KMS-11 (cell line): ENCODE measurements at regions not wholly inside any gene's neighbourhood (a gene's known extent, or its start where the extent isn't known, plus 50 kb on each side); places are given as distances from the start of the nearest gene placed in this dataset.

Experiments used
- H2AFZ ChIP-seq: fragments of 200-600 bp; sonication (generic); 2 replicates; pipeline ENCODE4 v1.6.1; 2016; ENCODE audit warnings: antibody characterized with exemption, mixed run types, low read depth
- H3K27ac ChIP-seq: fragments of 200-600 bp; sonication (generic); 2 replicates; pipeline ENCODE4 v1.6.1; 2016; ENCODE audit warnings: mild to moderate bottlenecking, mixed run types
- H3K27me3 ChIP-seq: fragments of 200-600 bp; sonication (generic); 2 replicates; pipeline ENCODE4 v1.6.1; 2017; ENCODE audit warnings: mild to moderate bottlenecking, low read depth, mixed run types, moderate library complexity; ENCODE audit not compliant: insufficient read depth
- H3K36me3 ChIP-seq: fragments of 200-600 bp; sonication (generic); 2 replicates; pipeline ENCODE4 v1.6.1; 2017; ENCODE audit warnings: mild to moderate bottlenecking, mixed run types; ENCODE audit not compliant: insufficient read depth
- H3K4me1 ChIP-seq: fragments of 200-600 bp; sonication (generic); 2 replicates; pipeline ENCODE4 v1.6.1; 2016; ENCODE audit warnings: mild to moderate bottlenecking, low read depth, mixed run types; ENCODE audit not compliant: poor library complexity, severe bottlenecking
- H3K4me2 ChIP-seq: fragments of 200-600 bp; sonication (generic); 2 replicates; pipeline ENCODE4 v1.7.0; 2016; ENCODE audit warnings: mild to moderate bottlenecking, mixed run types
- H3K4me3 ChIP-seq: fragments of 200-600 bp; sonication (generic); IDR thresholded peaks from 2 replicates; pipeline ENCODE4 v1.6.1; 2017; ENCODE audit warnings: low read depth, low read length, mixed read lengths; ENCODE audit not compliant: insufficient read depth
- H3K79me2 ChIP-seq: fragments of 200-600 bp; sonication (generic); 2 replicates; pipeline ENCODE4 v1.6.1; 2016; ENCODE audit warnings: low read depth, mixed run types; ENCODE audit not compliant: insufficient read depth
- H3K9ac ChIP-seq: fragments of 200-600 bp; sonication (generic); 2 replicates; pipeline ENCODE4 v1.6.1; 2016; ENCODE audit warnings: mild to moderate bottlenecking, mixed run types
- H4K20me1 ChIP-seq: fragments of 200-600 bp; sonication (generic); 2 replicates; pipeline ENCODE4 v1.6.1; 2016; ENCODE audit warnings: mild to moderate bottlenecking, mixed run types; ENCODE audit not compliant: insufficient read depth
- CTCF ChIP-seq: fragments of 200-600 bp; sonication (generic); conservative IDR thresholded peaks from 2 replicates; pipeline ENCODE4 v1.6.1; 2017; ENCODE audit warnings: low read depth, mild to moderate bottlenecking, antibody characterized with exemption, low read length, moderate library complexity, mixed read lengths

DNA sequence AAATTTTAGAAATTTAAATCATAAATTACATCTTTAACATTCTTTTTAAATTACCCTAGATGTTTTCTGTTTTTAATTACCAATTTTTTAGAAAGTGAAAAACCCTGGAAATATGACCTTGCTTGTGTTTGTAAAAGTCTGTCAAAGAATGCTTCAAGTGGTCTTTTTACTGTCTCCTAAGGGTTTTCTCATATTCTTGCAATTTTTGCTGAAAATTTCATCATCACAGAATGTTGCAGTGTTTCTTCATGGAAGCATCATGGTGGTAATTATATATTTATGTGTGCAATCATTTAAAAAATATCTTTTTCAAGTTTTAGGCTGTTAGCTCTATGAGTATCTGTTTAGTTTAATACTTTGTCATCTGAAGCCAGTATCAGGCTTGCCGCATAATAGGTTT, 178.2 kb downstream of the HDGFL1 start:
- no peak overlapping the region for H3K4me2 ChIP-seq
- no peaks in the 10 kb centered on the region for H3K36me3 ChIP-seq
- no peak overlapping the region for H3K27ac ChIP-seq
- H3K79me2 ChIP-seq = no peaks in the 10 kb centered on the region
- H2AFZ ChIP-seq = no peak overlapping the region
- H3K4me3 ChIP-seq = no peak overlapping the region
- no peak overlapping the region for H3K9ac ChIP-seq
- no peak for TF ChIP-seq CTCF
- H3K27me3 ChIP-seq = no peaks in the 10 kb centered on the region
- no peaks in the 10 kb centered on the region for H3K4me1 ChIP-seq
- H4K20me1 ChIP-seq = no peaks in the 10 kb centered on the region

DNA sequence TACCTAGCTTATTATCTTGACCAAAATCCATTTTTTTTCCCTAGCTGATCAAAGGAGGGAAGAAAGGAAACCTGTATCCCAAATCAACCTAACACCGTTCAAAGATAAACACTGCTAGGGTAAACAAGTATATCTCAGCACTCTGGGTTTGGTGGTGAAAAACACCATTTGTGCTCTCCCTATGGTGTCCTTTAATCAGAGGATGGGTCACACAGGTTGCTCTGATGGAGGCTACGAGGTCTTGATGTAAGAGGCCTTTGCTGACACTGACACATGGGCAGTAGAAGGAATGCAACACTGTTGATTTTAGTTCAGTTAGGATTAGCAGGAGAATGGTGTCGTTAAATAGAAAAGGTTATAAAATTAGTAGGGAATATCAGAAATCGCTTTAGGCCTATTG, 179.3 kb downstream of the HDGFL1 start:
- no peaks in the 10 kb centered on the region for H4K20me1 ChIP-seq
- H3K4me1 ChIP-seq = no peaks in the 10 kb centered on the region
- no peak overlapping the region for H3K4me3 ChIP-seq
- H3K79me2 ChIP-seq = no peaks in the 10 kb centered on the region
- H3K27ac ChIP-seq = no peak overlapping the region
- no peak overlapping the region for H3K9ac ChIP-seq
- H3K36me3 ChIP-seq = no peaks in the 10 kb centered on the region
- H3K4me2 ChIP-seq = no peak overlapping the region
- TF ChIP-seq CTCF = no peak
- no peaks in the 10 kb centered on the region for H3K27me3 ChIP-seq
- no peak overlapping the region for H2AFZ ChIP-seq

DNA sequence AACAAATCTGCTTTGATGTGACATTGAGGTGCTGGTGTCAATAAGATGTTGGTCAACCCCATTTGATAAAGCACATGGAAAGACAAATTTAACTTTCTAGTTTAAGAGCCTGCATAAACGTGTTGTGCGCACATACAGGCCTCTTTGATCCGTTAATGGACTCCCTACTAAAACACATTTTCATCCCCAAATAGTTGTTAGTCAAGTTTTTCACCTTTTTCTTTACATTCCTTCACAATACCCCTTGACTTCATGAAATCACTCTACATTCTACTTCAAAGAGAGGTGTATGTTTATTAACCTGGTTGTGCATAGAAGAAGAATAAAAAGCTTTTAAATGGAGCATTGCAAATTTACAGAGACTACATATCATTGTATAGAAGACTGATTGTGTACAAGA, 180.3 kb downstream of the HDGFL1 start:
- H3K27me3 ChIP-seq = no peaks in the 10 kb centered on the region
- H3K36me3 ChIP-seq = no peaks in the 10 kb centered on the region
- H2AFZ ChIP-seq = no peak overlapping the region
- no peaks in the 10 kb centered on the region for H4K20me1 ChIP-seq
- H3K4me1 ChIP-seq = no peaks in the 10 kb centered on the region
- no peaks in the 10 kb centered on the region for H3K79me2 ChIP-seq
- H3K4me3 ChIP-seq = no peak overlapping the region
- no peak overlapping the region for H3K9ac ChIP-seq
- no peak for TF ChIP-seq CTCF
- no peak overlapping the region for H3K27ac ChIP-seq
- H3K4me2 ChIP-seq = no peak overlapping the region

DNA sequence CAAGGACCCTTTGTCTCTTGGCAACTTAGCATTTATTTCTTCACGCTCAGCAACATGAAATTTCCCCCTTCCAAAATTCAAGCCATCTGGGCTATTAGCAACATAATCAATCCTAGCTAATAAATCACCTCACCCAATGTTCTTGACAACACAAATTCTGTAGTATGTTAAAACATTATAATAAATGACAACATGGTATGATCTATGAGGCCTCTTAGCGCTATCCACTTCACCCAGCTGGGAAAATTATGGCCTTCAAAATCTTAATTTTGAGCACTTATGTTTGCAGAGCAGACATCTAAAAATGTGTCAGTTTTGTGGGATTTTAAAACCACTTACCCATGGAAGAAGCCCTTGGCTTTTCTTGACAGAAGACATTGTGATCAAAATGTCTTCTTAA, 181.9 kb downstream of the HDGFL1 start:
- Histone ChIP-seq H3K4me1 (no peaks in the 10 kb centered on the region), H3K36me3 (no peaks in the 10 kb centered on the region), H3K4me2 (no peak overlapping the region), H2AFZ (no peak overlapping the region), H4K20me1 (no peaks in the 10 kb centered on the region), H3K4me3 (no peak overlapping the region), H3K27ac (no peak overlapping the region), H3K27me3 (no peaks in the 10 kb centered on the region), H3K9ac (no peak overlapping the region), H3K79me2 (no peaks in the 10 kb centered on the region)
- TF ChIP-seq CTCF = no peak

DNA sequence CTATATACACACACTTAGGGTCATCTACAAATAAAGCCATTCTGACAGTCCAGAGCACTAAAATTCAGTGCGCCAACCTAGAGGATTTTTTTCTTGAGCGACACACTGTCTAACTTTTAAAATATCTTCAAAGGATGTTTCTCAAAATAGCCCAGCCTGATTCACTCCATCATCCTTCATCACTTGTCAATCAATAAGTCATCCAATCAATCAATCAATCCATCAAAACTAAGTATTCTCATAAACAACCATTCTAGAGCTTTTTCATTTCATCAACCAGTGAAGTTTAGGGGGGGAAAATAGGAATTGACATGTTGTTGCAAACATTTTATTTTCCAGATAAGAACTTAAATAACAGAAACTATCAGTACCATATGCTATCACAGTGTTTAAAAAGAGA, 183.2 kb downstream of the HDGFL1 start:
- Histone ChIP-seq H3K79me2 (no peaks in the 10 kb centered on the region), H3K9ac (no peak overlapping the region), H3K4me2 (no peak overlapping the region), H3K4me3 (no peak overlapping the region), H3K36me3 (no peaks in the 10 kb centered on the region), H3K4me1 (no peaks in the 10 kb centered on the region), H4K20me1 (no peaks in the 10 kb centered on the region), H3K27ac (no peak overlapping the region), H3K27me3 (no peaks in the 10 kb centered on the region), H2AFZ (no peak overlapping the region)
- no peak for TF ChIP-seq CTCF
